ENCODE measurements at regions not wholly inside any gene's neighbourhood (a gene's known extent, or its start where the extent isn't known, plus 50 kb on each side); places are given as distances from the start of the nearest gene placed in this dataset.

GRCh38 chr7:114263219-114263618 is 151.4 kb upstream of the FOXP2 start:
- intact Hi-C loops (cut with micrococcal nuclease; ENCODE audit: unreplicated experiment), result no loop called here

GRCh38 chr7:114255404-114255841 is 159.2 kb upstream of the FOXP2 start:
- DNase-seq, result peak; percentile 41
- TF ChIP-seq CTCF (IDR thresholded peaks at IDR 0.05; ENCODE audit: unreplicated experiment), result no peak
- BruUV-seq (replicated peaks), result no TSS peak
- peaks cover 17% of the 10 kb centered on the region for H3K4me1 Mint-ChIP-seq (ENCODE audit: low read depth, unreplicated experiment)
- H3K27me3 Mint-ChIP-seq (ENCODE audit: unreplicated experiment), result no peaks in the 10 kb centered on the region
- intact Hi-C loops (cut with micrococcal nuclease; ENCODE audit: unreplicated experiment), result no loop called here
- peak overlapping the region; percentile 67 for H3K4me3 Mint-ChIP-seq (ENCODE audit: low read depth, unreplicated experiment)
- peaks cover 9% of the 10 kb centered on the region for H3K9me3 Mint-ChIP-seq (ENCODE audit: low read depth, unreplicated experiment)
- H3K36me3 Mint-ChIP-seq (ENCODE audit: insufficient read depth, unreplicated experiment), result no peaks in the 10 kb centered on the region
- H3K27ac Mint-ChIP-seq (ENCODE audit: unreplicated experiment), result peak overlapping the region; percentile 20
- CTCF ChIA-PET, result interaction anchor here (0.9 kb wide), 1 partner anchor 55 kb away, joined by 3 read pairs; no protein-coding TSS in a partner anchor

More at GRCh38 chr7:114263219-114263618, 151.4 kb upstream of the FOXP2 start:
- TF ChIP-seq CTCF (IDR thresholded peaks at IDR 0.05; ENCODE audit: unreplicated experiment), result no peak
- Mint-ChIP-seq H3K4me3 (ENCODE audit: low read depth, unreplicated experiment) (no peak overlapping the region), H3K27ac (ENCODE audit: unreplicated experiment) (no peak overlapping the region), H3K27me3 (ENCODE audit: unreplicated experiment) (no peaks in the 10 kb centered on the region), H3K4me1 (ENCODE audit: low read depth, unreplicated experiment) (no peaks in the 10 kb centered on the region), H3K36me3 (ENCODE audit: insufficient read depth, unreplicated experiment) (no peaks in the 10 kb centered on the region), H3K9me3 (ENCODE audit: low read depth, unreplicated experiment) (peaks cover 2% of the 10 kb centered on the region)
- DNase-seq, result no peak
- no TSS peak for BruUV-seq (replicated peaks)
- CTCF ChIA-PET, result no interaction called here

GRCh38 chr7:114243646-114244045 is 171.0 kb upstream of the FOXP2 start:
- no peaks in the 10 kb centered on the region for H3K27me3 Mint-ChIP-seq (ENCODE audit: unreplicated experiment)
- no peak for DNase-seq
- BruUV-seq (replicated peaks), result no TSS peak
- H3K9me3 Mint-ChIP-seq (ENCODE audit: low read depth, unreplicated experiment), result peaks cover 3% of the 10 kb centered on the region
- no peak overlapping the region for H3K27ac Mint-ChIP-seq (ENCODE audit: unreplicated experiment)
- no peak overlapping the region for H3K4me3 Mint-ChIP-seq (ENCODE audit: low read depth, unreplicated experiment)
- CTCF ChIA-PET, result interaction anchor here (0.6 to 1.4 kb wide), 4 partner anchors 14 to 171 kb away, joined by 3 to 6 read pairs (median 4); partner anchors contain the start of gene FOXP2
- TF ChIP-seq CTCF (IDR thresholded peaks at IDR 0.05; ENCODE audit: unreplicated experiment), result no peak
- no peaks in the 10 kb centered on the region for H3K36me3 Mint-ChIP-seq (ENCODE audit: insufficient read depth, unreplicated experiment)
- intact Hi-C loops (cut with micrococcal nuclease; ENCODE audit: unreplicated experiment), result no loop called here
- H3K4me1 Mint-ChIP-seq (ENCODE audit: low read depth, unreplicated experiment), result peaks cover 25% of the 10 kb centered on the region

- intact Hi-C loops (cut with micrococcal nuclease; ENCODE audit: unreplicated experiment), result no loop called here
- H3K27ac Mint-ChIP-seq (ENCODE audit: unreplicated experiment), result peak overlapping the region; percentile 11
- DNase-seq, result peak; percentile 31
- TF ChIP-seq CTCF (IDR thresholded peaks at IDR 0.05; ENCODE audit: unreplicated experiment), result no peak
- no peaks in the 10 kb centered on the region for H3K27me3 Mint-ChIP-seq (ENCODE audit: unreplicated experiment)
- H3K4me1 Mint-ChIP-seq (ENCODE audit: low read depth, unreplicated experiment), result peaks cover 23% of the 10 kb centered on the region
- CTCF ChIA-PET, result interaction anchor here (0.6 to 1.4 kb wide), 4 partner anchors 14 to 171 kb away, joined by 3 to 6 read pairs (median 4); partner anchors contain the start of gene FOXP2
- peaks cover 2% of the 10 kb centered on the region for H3K9me3 Mint-ChIP-seq (ENCODE audit: low read depth, unreplicated experiment)
- no peaks in the 10 kb centered on the region for H3K36me3 Mint-ChIP-seq (ENCODE audit: insufficient read depth, unreplicated experiment)
- BruUV-seq (replicated peaks), result no TSS peak
- H3K4me3 Mint-ChIP-seq (ENCODE audit: low read depth, unreplicated experiment), result no peak overlapping the region
These were observed 171.6 kb upstream of the FOXP2 start for GRCh38 chr7:114242992-114243507.

Data from Calu3 (cell line).